ENCODE measurements at regions not wholly inside any gene's neighbourhood (a gene's known extent, or its start where the extent isn't known, plus 50 kb on each side); places are given as distances from the start of the nearest gene placed in this dataset.

DNA sequence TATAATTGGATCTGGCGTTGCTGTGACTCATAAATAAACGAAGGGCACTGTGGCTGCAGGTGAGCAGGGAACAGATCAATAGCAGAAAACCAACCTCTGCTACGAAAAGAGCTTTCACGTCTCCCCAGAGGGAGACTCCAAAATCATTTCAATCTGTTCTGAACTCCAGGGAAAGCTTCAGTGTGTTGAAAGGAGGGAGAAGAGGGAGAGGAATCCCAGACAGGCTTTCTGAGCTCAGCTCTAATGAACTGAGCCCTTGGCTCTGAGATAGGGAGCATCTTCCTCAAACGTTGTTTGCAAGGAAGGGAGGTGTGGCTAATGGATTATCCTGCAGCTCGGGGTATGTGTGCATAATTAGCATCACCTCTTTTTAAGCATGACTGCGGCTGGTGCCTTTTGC lies 288.0 kb upstream of the IRX4 start (continued):
- TF ChIP-seq RAD21 (IDR thresholded peaks at IDR 0.05; ENCODE audit: low read depth) = no peak
- no peak for TF ChIP-seq SP1 (IDR thresholded peaks at IDR 0.05; ENCODE audit: low read depth)

DNA sequence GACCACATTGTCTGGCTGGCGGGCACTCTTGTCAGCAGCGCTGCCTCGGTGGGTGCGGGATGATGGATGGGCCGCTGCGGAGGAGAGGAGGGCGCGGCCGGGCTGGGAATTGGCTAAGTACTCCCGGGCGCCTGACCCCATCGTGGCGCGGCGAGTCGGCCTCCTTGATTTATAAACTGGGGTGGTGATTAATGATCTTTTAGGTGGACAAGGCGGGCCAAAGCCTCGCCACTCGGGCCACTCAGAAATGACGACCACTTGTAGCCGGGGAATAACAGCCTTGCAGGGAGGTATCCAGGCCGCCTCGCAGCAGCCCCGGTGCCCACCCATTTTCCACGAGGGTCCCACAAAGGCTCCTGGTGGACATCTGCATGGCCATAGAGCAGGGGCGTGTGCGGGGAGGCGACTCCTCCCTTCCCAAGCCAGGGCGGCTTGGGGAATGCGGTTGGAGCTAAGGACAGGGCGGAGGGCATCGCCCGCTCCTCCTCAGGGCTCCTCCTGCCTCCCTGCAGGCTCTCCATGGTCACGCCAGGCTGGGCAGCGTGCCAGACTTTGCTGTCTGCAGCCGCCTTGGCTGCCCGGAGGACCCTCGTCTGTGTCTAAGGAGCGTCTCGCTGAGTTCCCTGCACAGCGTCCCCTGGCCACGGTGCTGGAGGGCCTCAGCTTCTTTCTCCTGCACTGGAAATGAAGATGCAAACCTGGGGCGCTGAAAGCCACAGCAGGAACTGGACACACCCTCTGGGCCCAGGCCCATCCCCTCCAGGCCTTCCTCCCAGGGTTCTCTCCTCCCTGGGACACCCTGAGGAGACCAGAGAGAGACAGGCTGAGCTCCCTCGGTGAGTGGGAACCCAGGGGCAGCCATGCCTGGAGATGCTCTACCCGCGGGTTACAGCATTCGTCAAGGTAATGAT lies 287.4 kb upstream of the IRX4 start:
- CTCF ChIA-PET = interaction anchor here (1.2 kb wide), 1 partner anchor 12 kb away, joined by 3 read pairs; no protein-coding TSS in a partner anchor
- peaks cover 66% of the 10 kb centered on the region for H3K27me3 ChIP-seq (ENCODE audit: insufficient read depth, low read length)

More for the DNA sequence above, 287.4 kb upstream of the IRX4 start:
- H3K4me2 ChIP-seq (ENCODE audit: low read length) = no peak overlapping the region
- DNase-seq (ENCODE audit: low read depth, low spot score) (no peak), ATAC-seq (no peak)
- ChIA-PET RAD21 (ENCODE audit: low non-redundant PET in 1 of 2, low total read pairs in 2 of 2, uncharacterized antibody in 2 of 2, unreplicated experiment in 2 of 2) (no interaction called here), POLR2A (no interaction called here)
- TF ChIP-seq SP1 (IDR thresholded peaks at IDR 0.05; ENCODE audit: low read depth) (no peak), SRF (IDR thresholded peaks at IDR 0.05; ENCODE audit: low read depth) (no peak), SIN3A (IDR thresholded peaks at IDR 0.05; ENCODE audit: low read depth) (no peak), RAD21 (IDR thresholded peaks at IDR 0.05; ENCODE audit: low read depth) (no peak), EGR1 (IDR thresholded peaks at IDR 0.05; ENCODE audit: low read depth) (no peak), POLR2A (IDR thresholded peaks at IDR 0.05; ENCODE audit: borderline replicate concordance, extremely low read depth, insufficient read depth, insufficient read length) (no peak), CBX3 (IDR thresholded peaks at IDR 0.05; ENCODE audit: low read depth) (no peak), CEBPB (IDR thresholded peaks at IDR 0.05; ENCODE audit: low read depth) (no peak), EZH2 (IDR thresholded peaks at IDR 0.05) (no peak), YY1 (IDR thresholded peaks at IDR 0.05; ENCODE audit: extremely low read depth, insufficient replicate concordance, low read depth, low read length) (no peak), TCF7L2 (IDR thresholded peaks at IDR 0.05; ENCODE audit: borderline replicate concordance, extremely low read depth, insufficient read depth, insufficient read length) (no peak), JUND (IDR thresholded peaks at IDR 0.05) (no peak), ELF1 (IDR thresholded peaks at IDR 0.05; ENCODE audit: borderline replicate concordance, low read depth) (no peak)
- TF ChIP-seq, protein P1, sequence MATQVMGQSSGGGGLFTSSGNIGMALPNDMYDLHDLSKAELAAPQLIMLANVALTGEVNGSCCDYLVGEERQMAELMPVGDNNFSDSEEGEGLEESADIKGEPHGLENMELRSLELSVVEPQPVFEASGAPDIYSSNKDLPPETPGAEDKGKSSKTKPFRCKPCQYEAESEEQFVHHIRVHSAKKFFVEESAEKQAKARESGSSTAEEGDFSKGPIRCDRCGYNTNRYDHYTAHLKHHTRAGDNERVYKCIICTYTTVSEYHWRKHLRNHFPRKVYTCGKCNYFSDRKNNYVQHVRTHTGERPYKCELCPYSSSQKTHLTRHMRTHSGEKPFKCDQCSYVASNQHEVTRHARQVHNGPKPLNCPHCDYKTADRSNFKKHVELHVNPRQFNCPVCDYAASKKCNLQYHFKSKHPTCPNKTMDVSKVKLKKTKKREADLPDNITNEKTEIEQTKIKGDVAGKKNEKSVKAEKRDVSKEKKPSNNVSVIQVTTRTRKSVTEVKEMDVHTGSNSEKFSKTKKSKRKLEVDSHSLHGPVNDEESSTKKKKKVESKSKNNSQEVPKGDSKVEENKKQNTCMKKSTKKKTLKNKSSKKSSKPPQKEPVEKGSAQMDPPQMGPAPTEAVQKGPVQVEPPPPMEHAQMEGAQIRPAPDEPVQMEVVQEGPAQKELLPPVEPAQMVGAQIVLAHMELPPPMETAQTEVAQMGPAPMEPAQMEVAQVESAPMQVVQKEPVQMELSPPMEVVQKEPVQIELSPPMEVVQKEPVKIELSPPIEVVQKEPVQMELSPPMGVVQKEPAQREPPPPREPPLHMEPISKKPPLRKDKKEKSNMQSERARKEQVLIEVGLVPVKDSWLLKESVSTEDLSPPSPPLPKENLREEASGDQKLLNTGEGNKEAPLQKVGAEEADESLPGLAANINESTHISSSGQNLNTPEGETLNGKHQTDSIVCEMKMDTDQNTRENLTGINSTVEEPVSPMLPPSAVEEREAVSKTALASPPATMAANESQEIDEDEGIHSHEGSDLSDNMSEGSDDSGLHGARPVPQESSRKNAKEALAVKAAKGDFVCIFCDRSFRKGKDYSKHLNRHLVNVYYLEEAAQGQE (IDR thresholded peaks at IDR 0.05; ENCODE audit: low read depth) = no peak
- TF ChIP-seq, protein P2, sequence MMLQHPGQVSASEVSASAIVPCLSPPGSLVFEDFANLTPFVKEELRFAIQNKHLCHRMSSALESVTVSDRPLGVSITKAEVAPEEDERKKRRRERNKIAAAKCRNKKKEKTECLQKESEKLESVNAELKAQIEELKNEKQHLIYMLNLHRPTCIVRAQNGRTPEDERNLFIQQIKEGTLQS (IDR thresholded peaks at IDR 0.05) = no peak
- H3K4me3 ChIP-seq (replicated peaks in 1 of 2; ENCODE audit: low read depth in 1 of 2, low read length in 2 of 2) = no peak overlapping the region
- H3K9me2 ChIP-seq (ENCODE audit: insufficient read depth) = no peaks in the 10 kb centered on the region
- BruUV-seq (replicated peaks) = no TSS peak
- H2AFZ ChIP-seq (ENCODE audit: low read depth, low read length, poor library complexity, severe bottlenecking) = no peak overlapping the region
- H4K20me1 ChIP-seq (ENCODE audit: insufficient read depth) = no peaks in the 10 kb centered on the region
- H3K9ac ChIP-seq (ENCODE audit: low read length) = no peak overlapping the region
- no peaks in the 10 kb centered on the region for H3K79me2 ChIP-seq (ENCODE audit: insufficient read depth, low read length)
- no peaks in the 10 kb centered on the region for H3K4me1 ChIP-seq (ENCODE audit: control insufficient read depth in 1 of 2, insufficient read depth in 2 of 2, low read length in 2 of 2)
- no peak overlapping the region for H3K27ac ChIP-seq (ENCODE audit: low read depth, low read length)
- H3K9me3 ChIP-seq (ENCODE audit: control insufficient read depth in 1 of 2, insufficient read depth in 1 of 2, low read depth in 1 of 2, low read length in 2 of 2) = no peaks in the 10 kb centered on the region
- intact Hi-C loops (cut with micrococcal nuclease) = no loop called here
- H3K36me3 ChIP-seq (ENCODE audit: control insufficient read depth in 1 of 2, insufficient read depth in 2 of 2, low read length in 2 of 2) = no peaks in the 10 kb centered on the region

Data from HCT116 (cell line).